Inflammatory macrophage (primary cell): ENCODE measurements at regions not wholly inside any gene's neighbourhood (a gene's known extent, or its start where the extent isn't known, plus 50 kb on each side); places are given as distances from the start of the nearest gene placed in this dataset.

Experiments
- DNase-seq, 2 donors: peaks; one replicate each; pipeline ENCODE4 v3.0.0-alpha.2; 2020 to 2022

- DNase-seq, result no peak
Measured at GRCh38 chr9:21672140-21672539, 130.3 kb upstream of the MTAP start.

DNA sequence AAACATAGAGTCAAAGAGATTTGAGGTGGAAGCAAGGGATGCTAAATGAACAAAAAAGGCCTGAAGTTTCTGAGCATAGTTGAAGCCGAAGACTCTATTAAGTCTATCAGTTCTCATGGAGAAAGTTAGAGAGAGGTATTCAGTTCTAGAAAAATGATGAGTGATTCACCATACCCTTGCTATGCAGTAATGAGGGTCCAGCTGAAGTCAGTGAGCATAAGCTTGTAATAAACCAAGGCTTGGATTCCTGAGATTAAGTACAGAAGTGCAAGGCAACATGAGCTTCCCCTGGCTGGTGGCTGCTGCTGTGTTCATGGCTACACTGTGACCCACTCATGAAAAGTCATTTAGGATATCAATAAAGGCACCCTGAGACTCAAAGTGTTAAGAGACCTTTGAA is 129.7 kb upstream of the MTAP start:
- DNase-seq, result no peak

GRCh38 chr9:21674894-21675293 is 127.5 kb upstream of the MTAP start:
- no peak for DNase-seq

DNA sequence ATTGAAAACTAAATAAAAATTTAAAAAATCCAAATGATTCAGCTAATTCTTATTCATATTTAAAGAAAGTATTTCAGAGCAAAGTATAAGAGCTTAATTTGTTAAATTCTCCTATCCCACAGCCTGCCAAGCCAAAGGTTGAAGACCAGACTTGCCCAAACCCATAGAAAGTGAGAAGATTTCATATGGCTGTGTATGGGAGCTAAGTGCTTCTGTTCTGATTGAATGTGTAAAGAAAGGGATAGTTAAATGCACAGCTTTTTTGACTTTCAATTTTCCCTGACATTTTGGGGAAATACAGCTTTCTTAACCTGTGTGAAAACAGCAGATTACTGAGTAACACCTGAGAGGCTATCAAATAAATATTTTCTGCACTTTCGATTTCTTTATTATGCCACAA is 125.0 kb upstream of the MTAP start:
- no peak for DNase-seq

GRCh38 chr9:21677834-21678233 is 124.6 kb upstream of the MTAP start:
- no peak for DNase-seq

- DNase-seq, result no peak
Measured at GRCh38 chr9:21679432-21679831, 123.0 kb upstream of the MTAP start.

DNA sequence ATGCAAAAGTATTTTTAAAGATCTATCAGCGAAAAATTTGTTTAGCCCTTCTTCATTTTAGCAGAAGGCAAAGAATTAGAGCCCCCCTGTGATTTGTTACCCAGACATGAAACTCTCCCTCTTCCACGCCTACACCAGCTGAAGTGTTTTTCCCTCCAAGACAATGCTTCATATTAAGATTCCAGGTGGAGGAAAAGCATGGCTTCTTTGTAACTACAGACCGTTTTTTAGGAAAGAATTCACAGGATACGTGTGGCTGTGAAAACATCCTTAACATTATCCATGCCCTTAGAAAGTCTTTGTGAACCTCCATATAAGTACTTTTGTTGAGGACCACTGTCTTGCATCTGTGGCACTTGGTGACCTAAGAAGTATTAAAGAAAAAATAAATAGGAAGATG is 121.8 kb upstream of the MTAP start:
- DNase-seq, result no peak

- no peak for DNase-seq
Measured at GRCh38 chr9:21681641-21682040, 120.8 kb upstream of the MTAP start.

DNA sequence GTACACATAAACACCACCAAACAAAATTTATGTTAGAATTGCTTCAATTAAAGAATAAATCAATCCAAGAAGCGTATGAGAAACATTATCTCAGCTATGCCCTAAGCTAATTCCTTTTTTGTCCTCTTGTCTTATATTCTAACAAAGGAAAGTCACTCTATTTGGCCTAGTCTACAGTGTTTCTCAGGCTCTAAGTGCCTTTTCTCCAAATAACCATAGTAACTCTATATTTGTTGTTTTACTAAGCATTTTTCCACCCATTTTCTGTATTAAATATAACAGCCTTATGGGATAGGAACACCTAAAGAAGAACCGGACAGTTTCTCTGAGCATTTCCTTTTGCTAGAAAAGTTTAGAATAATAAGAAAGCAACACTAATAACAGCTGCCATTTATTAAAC is 120.1 kb upstream of the MTAP start:
- no peak for DNase-seq

- DNase-seq, result no peak
Measured at GRCh38 chr9:21682981-21683380, 119.5 kb upstream of the MTAP start.

DNA sequence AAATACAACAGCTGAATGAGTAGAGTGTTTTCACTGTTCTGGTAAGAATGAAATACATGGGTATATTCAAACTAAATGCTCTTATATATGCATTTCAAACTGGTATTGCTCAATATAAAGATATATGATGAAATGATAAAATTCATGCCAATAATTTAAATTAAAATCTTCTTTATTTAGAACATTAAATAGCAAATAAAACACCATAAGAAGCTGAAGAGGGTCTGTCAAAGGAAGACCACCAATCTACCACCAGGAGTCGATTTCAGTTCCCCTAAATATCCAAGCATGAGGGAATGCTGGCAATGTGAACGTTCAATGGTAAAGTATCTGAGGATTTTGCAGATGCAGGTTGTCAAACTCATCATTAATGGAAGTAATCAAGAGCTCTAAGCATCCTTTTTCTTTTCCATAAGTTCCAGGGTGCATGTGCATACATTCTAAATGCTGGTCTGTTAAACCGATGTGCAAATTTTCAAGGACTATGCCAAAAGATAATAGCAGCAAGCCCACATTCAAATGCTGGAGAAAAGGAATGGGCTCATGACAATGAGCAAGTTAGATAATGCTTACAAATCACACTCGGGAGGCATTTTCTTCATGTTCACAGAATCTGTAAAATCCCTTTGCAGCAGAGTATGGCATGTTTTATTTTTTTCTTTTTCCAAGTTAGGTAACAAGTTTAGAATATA is 118.8 kb upstream of the MTAP start:
- no peak for DNase-seq

DNA sequence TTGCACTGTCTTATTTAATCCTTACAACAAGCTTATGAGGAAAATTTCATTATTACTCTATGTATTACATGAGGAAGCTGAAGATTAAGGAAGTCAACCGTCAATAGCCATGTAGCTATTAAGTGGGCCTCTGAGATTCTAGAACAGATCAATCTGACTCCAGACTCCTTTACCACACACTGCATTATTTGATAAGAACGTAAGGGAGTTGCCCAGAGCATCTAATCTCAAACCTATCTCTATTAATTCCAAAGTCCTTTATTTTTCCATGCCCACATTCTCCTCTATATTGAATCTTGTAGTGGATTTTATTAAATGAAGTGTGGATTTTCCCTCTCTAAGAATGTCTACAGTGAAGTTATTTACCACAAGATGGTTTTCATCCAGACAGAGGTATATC is 118.2 kb upstream of the MTAP start:
- no peak for DNase-seq

DNA sequence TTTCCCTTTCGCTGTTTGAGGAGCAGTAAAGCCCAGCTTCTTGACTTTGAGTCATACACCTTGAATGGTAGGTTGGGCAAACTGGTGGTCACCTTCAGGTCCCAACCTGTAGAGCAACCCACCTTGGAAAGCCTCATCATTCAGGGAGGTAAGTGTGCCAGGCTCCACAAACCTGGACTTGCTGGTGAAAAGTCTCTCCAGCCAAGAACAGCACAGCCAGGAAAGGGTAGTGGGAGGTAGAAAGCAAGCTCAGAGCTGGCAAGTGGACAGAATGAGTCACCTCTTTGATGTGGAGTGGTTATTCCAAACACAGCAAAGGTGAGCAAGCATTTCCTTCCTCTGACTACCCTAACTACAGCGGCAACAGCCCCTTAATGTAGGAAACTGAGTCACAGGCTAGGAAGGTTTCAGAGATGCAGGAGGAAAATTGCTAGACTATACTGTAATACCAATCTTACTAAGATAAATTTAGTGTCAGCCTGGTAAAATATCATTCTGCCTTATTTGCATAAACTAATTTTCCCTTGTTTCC is 117.5 kb upstream of the MTAP start:
- DNase-seq, result no peak

DNA sequence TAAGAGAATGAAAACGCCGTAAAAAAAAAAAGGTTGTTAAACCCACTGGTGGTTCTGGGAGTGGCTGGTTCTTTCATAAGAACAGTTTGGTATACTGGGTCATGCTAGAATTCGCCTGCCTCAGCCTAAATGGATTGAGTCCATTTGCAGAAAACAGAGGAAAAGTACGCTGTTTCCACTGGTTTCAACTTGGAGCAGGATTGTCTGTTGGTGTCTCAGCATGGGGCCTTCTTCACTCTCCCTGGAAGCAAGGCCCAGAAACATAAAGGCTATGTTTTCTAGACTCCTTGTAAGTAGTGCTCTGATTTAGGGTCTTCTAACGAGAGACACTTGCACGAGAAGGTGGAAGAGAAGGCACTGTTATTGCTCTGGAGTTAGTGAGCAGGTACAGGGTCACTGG is 116.9 kb upstream of the MTAP start:
- no peak for DNase-seq

- DNase-seq, result no peak
Measured at GRCh38 chr9:21686738-21687137, 115.7 kb upstream of the MTAP start.

DNA sequence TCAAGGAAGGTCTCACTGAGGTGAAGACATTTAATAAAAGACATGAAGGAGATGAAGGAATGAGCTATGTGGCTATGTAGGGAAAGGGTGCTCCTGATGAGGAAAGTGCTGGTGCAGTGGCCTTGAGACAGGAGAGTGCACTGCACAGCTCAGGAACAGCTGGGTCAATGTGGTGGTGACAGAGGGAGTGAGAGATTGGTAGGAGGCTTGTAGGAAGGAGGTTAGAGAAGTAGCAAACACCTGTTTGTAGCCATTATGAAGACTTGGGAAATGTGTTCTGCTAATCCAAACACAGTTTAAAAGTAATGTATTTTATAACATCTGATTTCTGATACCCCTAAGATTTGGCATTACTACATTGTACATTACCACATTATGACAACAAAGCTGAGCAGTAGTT is 115.1 kb upstream of the MTAP start:
- no peak for DNase-seq

GRCh38 chr9:21688108-21689102 is 114.0 kb upstream of the MTAP start:
- no peak for DNase-seq

- DNase-seq, result no peak
Measured at GRCh38 chr9:21689854-21690253, 112.6 kb upstream of the MTAP start.

- no peak for DNase-seq
Measured at GRCh38 chr9:21690561-21690960, 111.9 kb upstream of the MTAP start.

GRCh38 chr9:21692390-21692789 is 110.0 kb upstream of the MTAP start:
- DNase-seq, result no peak

DNA sequence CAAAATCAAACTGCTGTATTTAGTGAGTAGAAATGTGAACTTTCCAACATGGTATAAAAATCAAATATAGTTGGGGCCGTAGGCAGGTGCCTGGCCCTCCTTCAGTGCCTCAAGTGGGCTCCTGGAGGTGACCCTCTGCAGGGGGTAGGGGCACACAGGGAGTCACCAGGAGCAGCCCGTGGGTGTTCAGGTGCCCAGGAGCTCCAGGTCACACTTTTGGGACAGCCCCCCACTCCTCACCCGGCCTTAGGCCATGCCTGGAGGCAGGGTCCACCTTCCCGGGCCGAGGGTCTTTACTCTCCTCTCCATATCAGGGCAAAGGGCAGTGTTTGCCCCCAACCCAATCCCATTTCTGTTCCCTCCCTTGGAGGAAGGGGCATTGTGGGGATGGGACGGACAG is 108.0 kb upstream of the MTAP start:
- no peak for DNase-seq

GRCh38 chr9:21695443-21695842 is 107.0 kb upstream of the MTAP start:
- no peak for DNase-seq

- DNase-seq, result no peak
Measured at GRCh38 chr9:21695874-21696341, 106.5 kb upstream of the MTAP start.

GRCh38 chr9:21696411-21696871 is 106.0 kb upstream of the MTAP start:
- DNase-seq, result no peak
